ENCODE measurements at regions not wholly inside any gene's neighbourhood (a gene's known extent, or its start where the extent isn't known, plus 50 kb on each side); places are given as distances from the start of the nearest gene placed in this dataset.
"Not testable (repeated sequence)": the region's sequence is repeated elsewhere in the genome, so short reads cannot be mapped to it uniquely, and the experiment has no call there.

DNA sequence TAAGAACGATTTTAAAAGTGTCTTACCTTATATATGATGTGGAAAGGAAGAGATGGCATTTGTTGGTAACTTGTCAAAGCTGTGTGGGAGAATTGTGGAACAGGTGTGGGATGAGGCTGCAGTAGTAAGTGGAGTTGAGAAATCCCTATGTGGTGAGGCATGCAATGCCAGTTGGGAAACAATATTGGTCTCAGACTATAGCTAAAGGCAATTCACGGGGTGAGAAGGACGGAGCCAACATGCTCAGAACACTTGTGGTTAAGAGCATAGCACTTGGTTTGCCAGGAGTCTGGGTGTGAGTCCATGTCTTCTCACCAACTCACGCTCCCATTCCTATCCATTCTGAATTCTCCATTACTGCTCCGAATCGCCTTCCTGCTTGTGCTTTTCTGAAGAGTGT, 615.6 kb upstream of the ADAMTS9 start:
- no peak for DNase-seq (ENCODE audit: low read depth)

- DNase-seq (ENCODE audit: low read depth): no peak
Measured at GRCh38 chr3:65291448-65292125, 603.8 kb upstream of the ADAMTS9 start.

DNA sequence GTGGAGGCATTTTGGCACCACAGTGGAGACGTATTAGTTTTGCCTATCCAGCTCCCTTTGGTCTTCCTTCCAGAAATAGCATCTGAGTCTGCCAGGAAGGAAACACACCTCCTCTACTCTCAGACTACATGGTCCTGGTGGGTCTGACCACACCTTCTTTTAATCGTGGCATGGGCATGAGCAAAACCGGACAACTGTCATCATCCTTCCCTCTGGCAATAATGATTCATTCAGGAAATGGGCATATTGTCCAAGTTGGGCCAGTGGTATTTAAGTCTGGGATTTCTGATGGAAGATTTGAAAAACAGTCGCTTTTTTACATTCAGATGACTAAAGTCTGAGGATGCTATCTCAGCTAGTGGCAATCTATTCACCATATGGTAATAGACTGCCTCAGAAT, 601.0 kb upstream of the ADAMTS9 start:
- no peak for DNase-seq (ENCODE audit: low read depth)

DNA sequence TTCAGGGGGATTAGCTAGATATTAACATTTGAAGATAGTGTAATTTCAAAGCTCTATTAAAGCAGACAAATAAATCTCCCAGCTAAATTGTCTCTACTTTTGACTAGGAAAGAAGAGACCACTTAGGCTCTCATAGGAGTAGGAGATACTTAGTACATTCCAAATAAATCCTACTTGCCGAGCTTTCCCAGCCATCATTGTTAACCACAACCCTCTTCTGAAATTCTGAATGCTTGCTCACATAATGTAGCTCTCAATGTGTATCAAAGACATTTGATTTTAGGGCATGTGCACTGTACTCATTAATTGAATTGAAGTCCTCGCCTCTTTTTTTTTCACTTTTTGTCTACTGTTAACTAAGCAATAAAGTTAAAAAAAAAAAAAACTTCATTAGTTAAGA, 598.2 kb upstream of the ADAMTS9 start:
- no peak for DNase-seq (ENCODE audit: low read depth)

DNA sequence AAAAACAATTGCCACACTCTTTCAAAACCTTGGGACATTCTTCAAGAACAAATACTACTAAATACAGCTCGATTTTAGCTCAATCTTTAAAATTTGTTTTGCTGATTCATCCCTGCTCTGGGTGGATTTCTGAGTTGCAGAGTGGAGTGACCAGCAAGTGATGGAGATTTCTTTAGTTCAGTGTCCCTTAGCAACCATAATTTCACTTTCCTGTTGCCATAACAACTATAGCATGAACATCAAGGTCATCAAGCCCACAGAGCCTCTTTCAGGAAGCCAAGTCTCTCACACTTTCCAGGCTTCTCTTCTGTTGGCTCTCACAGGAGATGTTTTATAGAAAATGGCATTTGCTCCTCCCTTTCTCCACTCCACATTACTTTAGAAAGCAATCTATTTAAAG, 597.2 kb upstream of the ADAMTS9 start:
- no peak for DNase-seq (ENCODE audit: low read depth)

DNA sequence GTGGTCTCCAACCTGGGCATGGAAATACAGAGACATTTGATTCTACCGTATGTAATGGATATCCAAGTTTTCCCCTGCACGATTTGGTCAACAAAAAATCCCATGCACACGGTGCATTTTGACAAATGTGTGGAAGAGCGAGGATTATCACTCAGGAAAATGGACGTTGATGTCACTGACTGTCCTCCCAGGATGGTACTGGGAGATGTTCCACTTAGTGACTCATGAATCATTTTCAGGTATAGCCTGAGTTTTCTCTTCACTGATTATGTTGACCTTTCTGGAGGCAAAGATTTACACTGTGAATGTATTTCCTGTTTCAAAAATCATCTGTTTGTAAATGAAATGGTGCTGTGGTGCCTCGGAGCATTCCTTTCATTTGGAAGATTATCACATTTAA, 596.7 kb upstream of the ADAMTS9 start:
- no peak for DNase-seq (ENCODE audit: low read depth)

- no peak for DNase-seq (ENCODE audit: low read depth)
Measured at GRCh38 chr3:65279225-65279782, 591.5 kb upstream of the ADAMTS9 start.

DNA sequence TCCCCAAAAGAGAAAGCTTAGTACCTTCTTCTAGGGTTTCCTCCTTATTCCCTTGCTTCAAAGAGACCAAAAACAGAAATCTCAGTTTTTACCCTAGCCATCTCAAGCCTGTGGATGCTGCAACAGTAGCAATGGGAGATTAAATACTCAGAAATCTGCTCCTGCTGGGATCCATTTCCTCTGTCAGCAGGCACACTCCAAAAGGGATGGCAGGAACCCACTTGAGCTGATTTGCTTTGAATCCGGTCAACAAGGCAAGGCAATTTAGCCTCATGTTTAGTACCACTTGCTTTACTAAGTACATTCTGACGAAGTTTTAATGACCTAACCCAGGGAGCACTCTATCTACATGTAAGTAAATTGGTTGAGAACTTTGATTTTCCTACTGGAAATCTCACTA, 590.0 kb upstream of the ADAMTS9 start:
- no peak for DNase-seq (ENCODE audit: low read depth)

DNA sequence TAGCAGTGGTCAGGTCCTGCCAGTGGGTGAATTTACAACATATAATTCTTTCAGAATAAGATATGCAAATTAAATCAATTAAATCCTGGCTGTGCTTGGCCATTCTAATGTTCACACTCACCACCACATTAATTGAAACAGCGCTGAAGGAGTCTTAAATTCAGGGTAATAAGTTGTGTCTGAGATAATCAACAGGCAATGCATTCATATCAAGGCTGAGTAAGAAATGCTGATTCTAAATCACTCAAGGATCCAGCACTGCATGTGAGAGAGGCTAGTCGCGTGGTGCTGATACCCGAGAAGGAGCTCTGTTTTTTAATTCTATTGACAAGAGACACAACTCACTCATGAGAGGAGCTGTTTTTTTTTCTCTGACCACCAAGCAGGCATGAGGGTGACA, 588.8 kb upstream of the ADAMTS9 start:
- DNase-seq (ENCODE audit: low read depth): no peak

DNA sequence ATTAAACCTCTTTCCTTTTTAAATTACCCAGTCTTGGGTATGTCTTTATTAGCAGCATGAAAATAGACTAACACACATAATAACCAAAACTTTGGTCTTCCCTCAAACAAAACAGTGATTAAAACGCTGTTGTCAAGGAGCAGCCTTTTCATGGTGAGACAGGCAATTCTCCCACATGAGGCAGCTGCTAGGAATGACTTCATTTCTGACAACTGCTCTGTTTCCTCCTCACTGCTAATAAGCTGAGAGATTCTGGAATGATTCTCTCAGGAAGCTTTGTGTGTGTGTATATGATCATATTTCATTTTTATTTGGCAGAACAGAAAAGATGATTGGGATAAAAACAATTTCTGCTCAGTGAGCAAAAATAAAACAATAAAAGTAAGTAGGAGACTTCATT, 580.6 kb upstream of the ADAMTS9 start:
- no peak for DNase-seq (ENCODE audit: low read depth)

DNA sequence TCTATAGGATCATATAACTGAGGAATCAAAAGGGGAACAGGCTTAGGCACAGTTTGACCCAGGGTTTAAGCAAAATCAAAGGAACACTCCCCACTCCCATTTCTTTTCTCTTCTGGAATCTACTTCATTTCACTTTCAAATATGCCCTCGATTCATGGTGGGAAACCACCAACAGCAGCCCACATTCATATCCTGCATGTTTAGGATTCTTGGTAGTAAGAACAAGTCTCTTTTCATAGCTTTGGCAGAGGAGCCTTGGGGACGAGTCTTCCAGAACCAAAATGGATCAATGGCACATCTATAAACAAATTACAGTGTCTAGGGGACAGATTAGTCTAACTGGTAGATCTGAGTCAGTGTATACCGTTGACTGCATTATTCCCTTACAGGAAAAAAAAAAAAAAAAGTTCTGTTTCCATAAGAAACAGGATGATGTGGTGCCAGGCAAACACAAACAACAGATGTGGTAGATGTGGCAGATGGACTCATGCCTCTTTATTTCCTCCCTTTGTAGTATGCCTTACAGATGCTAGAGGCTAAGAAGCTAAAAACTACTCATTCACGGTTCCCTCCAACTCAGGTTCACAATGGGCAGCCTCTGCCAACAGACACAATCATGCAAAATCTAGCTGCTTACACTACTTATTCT, 578.3 kb upstream of the ADAMTS9 start:
- no peak for DNase-seq (ENCODE audit: low read depth)

GRCh38 chr3:65265511-65265910, 577.7 kb upstream of the ADAMTS9 start:
- no peak for DNase-seq (ENCODE audit: low read depth)

DNA sequence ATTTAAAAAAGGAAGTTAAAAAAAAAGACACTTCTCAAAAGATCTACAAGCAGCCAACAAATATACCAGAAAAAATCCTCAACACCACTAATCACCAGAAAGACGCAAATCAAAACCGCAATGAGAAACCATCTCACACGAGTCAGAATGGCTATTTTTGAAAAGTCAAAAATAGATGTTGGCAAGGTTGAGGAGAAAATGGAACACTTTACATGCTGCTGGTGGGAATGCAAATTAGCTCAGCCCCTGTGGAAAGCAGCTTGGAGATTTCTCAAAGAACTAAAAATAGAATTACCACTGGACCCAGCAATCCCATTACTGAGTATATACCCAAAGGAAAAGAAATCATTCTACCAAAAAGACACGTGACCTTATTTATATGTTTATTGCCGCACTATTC, 574.7 kb upstream of the ADAMTS9 start:
- DNase-seq (ENCODE audit: low read depth): no peak

DNA sequence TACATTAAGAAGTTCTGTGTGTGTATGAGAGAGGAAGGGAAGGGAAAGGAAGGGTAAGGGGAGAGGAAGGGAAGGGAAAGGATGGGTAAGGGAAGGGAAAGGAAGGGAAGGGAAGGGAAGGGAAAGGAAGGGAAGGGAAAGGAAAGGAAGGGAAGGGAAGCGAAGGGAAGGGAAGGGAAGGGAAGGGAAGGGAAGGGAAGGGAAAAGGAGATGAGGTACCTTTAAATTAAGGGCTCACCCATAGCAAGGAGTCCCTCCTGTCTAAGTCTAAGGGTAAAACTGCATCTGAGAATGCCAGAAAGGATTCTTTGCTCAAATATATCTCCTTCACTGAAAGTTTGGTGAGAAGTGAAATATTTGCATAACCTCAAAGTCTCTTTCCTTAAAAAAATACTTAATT, 572.1 kb upstream of the ADAMTS9 start:
- DNase-seq (ENCODE audit: low read depth): no peak

DNA sequence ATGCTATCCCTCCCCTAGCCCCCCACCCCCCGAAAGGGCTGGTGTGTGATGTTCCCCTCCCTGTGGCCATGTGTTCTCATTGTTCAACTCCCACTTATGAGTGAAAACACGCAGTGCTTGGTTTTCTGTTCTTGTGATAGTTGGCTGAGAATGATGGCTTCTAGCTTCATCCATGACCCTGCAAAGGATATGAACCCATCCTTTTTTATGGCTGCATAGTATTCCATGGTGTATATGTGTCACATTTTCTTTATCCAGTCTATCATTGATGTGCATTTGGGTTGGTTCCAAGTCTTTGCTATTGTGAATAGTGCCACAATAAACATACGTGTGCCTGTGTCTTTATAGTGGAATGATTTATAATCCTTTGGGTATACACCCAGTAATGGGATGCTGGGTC, 565.1 kb upstream of the ADAMTS9 start:
- DNase-seq (ENCODE audit: low read depth): not testable (repeated sequence)

DNA sequence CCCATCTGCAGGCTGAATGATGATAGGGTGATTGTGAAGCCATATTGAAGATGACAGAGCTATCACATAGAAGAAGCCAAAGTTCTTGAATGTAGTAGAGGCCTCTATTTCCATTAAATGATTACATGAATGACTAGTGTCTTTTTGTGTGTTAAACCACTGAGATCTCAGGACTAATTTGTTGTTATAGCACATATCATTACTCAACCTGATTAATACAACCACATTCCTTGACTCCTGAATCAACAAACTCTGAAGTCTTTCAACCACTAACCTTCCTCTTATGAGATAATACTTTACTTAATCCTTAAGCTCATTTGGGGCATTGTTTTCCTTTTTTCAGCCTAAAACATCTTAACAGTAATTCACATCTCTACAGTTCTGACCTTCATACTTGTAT, 564.5 kb upstream of the ADAMTS9 start:
- no peak for DNase-seq (ENCODE audit: low read depth)

GRCh38 chr3:65251375-65251774, 563.6 kb upstream of the ADAMTS9 start:
- DNase-seq (ENCODE audit: low read depth): no peak

GRCh38 chr3:65246561-65246960, 558.8 kb upstream of the ADAMTS9 start:
- no peak for DNase-seq (ENCODE audit: low read depth)

GRCh38 chr3:65245133-65246063, 557.6 kb upstream of the ADAMTS9 start:
- DNase-seq (ENCODE audit: low read depth): no peak

DNA sequence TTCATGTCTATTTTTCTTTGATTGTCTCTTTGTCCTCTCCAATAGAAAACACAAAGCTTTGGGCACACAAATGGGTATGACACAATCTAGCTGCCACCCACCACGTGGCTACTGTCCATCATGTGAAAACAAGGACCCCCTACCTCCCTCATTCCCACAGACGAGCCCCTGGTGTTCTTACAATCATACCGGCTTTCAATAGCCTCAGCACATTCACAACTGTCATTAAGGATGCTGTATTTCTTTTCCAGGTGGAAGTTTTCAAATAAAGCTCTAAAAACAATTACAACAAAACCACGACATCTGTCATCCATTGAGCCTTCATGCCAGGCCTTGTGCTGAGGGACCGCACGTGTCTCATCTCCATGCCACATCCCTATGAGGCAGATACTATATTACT, 552.6 kb upstream of the ADAMTS9 start:
- DNase-seq (ENCODE audit: low read depth): no peak

DNA sequence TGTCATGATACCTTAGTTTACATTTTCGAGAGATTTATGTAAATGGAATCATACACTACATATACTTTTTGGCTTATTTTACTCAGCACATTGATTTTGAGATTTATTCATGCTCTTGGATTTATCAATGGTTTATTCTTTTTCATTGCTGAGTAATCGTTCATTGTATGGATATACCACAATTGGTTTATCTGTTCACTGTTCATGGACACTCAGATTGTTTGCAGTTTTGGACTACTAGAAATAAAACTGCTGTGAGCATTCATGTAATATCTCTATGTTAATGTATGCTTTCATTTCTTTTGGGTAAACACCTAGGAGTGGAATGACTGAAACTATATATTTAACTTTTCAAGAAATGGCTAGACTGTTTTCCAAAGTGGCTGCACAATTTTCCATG, 550.9 kb upstream of the ADAMTS9 start:
- DNase-seq (ENCODE audit: low read depth): no peak

DNA sequence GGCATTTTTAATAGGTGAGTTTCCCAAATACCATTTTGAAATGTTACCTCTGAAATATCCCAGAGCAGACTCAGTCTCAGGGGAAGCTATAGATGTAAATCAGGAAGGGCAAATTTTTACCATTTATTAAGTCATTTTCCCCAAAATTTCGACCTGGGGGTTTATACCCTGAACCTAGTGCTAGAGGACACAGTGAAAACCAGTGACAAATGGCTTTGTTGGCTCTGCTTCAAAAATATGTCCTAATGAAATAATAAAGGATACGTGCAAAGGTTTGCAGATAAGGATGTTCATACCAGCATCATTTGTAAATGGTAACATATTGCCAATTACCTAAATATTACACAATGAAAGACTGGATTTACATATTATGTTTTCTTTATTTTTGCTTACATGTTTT, 546.7 kb upstream of the ADAMTS9 start:
- no peak for DNase-seq (ENCODE audit: low read depth)

DNA sequence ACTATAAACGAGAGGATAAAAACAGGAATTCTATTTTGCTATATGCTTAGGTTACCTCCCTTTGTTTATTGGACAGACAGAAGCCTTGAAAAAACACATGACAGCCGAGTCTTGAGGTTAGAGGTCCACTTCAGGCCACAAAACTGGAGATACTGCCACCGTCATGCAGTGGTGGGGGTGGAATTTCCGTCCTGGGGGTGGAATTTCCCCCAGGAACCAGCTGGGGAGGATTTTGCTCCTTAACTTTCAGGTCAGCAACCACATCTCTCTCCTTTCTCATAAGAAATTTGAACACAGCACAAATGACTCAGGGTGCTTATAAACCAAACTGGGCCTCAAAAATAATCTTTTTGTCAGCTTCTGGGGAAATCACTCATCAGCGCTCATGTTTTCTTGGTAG, 545.8 kb upstream of the ADAMTS9 start:
- no peak for DNase-seq (ENCODE audit: low read depth)
